ENCODE measurements at regions not wholly inside any gene's neighbourhood (a gene's known extent, or its start where the extent isn't known, plus 50 kb on each side); places are given as distances from the start of the nearest gene placed in this dataset.

DNA sequence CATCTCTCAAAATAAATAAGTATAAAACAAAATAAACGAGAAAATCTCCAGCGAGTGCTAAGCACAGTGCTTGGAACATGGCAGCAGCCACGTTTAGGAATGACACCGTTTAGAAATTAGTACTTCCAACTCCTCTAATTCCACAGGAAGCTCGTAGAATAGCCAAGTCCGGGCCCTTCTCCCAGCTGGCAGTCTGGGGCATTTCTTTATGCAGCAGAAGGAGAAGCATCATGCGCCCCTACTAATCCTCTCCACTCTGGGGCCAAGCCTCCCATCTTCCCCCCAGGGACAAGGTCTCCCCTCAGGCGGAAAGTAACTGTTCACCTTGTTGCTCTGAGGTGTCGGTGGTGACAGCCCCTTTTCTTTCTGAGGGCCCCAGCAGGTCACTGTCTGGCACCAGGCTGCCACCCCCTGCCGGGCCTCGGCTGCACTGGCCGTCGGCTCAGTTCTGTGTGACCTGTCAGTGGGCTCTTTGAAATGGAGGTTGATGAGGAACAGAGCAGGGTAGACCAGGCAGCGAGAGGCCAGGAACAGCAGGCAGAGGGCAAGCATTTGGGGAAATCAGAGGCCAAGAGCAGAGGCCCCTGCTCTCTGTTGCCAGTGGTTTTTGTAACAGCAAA, 113.5 kb upstream of the WWC1 start:
- TF ChIP-seq, protein P1, sequence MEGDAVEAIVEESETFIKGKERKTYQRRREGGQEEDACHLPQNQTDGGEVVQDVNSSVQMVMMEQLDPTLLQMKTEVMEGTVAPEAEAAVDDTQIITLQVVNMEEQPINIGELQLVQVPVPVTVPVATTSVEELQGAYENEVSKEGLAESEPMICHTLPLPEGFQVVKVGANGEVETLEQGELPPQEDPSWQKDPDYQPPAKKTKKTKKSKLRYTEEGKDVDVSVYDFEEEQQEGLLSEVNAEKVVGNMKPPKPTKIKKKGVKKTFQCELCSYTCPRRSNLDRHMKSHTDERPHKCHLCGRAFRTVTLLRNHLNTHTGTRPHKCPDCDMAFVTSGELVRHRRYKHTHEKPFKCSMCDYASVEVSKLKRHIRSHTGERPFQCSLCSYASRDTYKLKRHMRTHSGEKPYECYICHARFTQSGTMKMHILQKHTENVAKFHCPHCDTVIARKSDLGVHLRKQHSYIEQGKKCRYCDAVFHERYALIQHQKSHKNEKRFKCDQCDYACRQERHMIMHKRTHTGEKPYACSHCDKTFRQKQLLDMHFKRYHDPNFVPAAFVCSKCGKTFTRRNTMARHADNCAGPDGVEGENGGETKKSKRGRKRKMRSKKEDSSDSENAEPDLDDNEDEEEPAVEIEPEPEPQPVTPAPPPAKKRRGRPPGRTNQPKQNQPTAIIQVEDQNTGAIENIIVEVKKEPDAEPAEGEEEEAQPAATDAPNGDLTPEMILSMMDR (IDR thresholded peaks at IDR 0.05; ENCODE audit: low read depth, low read length): no peak
- TF ChIP-seq POLR2A (IDR thresholded peaks at IDR 0.05; ENCODE audit: extremely low read depth, insufficient read length) (no peak), MAX (IDR thresholded peaks at IDR 0.05; ENCODE audit: low read depth, low read length) (no peak)

All from NB4 (cell line).